A172 (cell line): ENCODE measurements at regions not wholly inside any gene's neighbourhood (a gene's known extent, or its start where the extent isn't known, plus 50 kb on each side); places are given as distances from the start of the nearest gene placed in this dataset.
"Not testable (repeated sequence)": the region's sequence is repeated elsewhere in the genome, so short reads cannot be mapped to it uniquely, and the experiment has no call there.

ENCODE experiments used
- DNase-seq: peaks from one replicate; pipeline ENCODE4 v3.0.0-alpha.2; 2015; ENCODE audit warnings: low spot score

GRCh38 chr10:121379013-121379412, 219.2 kb downstream of the FGFR2 start:
- DNase-seq, result no peak

GRCh38 chr10:121380211-121380610, 218.0 kb downstream of the FGFR2 start:
- DNase-seq, result no peak

GRCh38 chr10:121382029-121382520, 216.2 kb downstream of the FGFR2 start:
- DNase-seq, result not testable (repeated sequence)

- no peak for DNase-seq
Observed at GRCh38 chr10:121385136-121385535, 213.1 kb downstream of the FGFR2 start.

GRCh38 chr10:121392657-121393056, 205.6 kb downstream of the FGFR2 start:
- no peak for DNase-seq

GRCh38 chr10:121393522-121393921, 204.7 kb downstream of the FGFR2 start:
- no peak for DNase-seq

- not testable (repeated sequence) for DNase-seq
Observed at GRCh38 chr10:121400507-121400906, 197.7 kb downstream of the FGFR2 start.

GRCh38 chr10:121403527-121403926, 194.7 kb downstream of the FGFR2 start:
- DNase-seq, result no peak

GRCh38 chr10:121404611-121405010, 193.6 kb downstream of the FGFR2 start:
- no peak for DNase-seq

- no peak for DNase-seq
Observed at GRCh38 chr10:121405096-121405495, 193.1 kb downstream of the FGFR2 start.

- DNase-seq, result no peak
Observed at GRCh38 chr10:121405549-121405948, 192.7 kb downstream of the FGFR2 start.

GRCh38 chr10:121405953-121406352, 192.3 kb downstream of the FGFR2 start:
- no peak for DNase-seq

GRCh38 chr10:121406823-121407545, 191.3 kb downstream of the FGFR2 start:
- DNase-seq, result no peak

GRCh38 chr10:121409466-121410104, 188.7 kb downstream of the FGFR2 start:
- no peak for DNase-seq

GRCh38 chr10:121411004-121411403, 187.2 kb downstream of the FGFR2 start:
- DNase-seq, result no peak

- no peak for DNase-seq
Observed at GRCh38 chr10:121413951-121414350, 184.3 kb downstream of the FGFR2 start.

- no peak for DNase-seq
Observed at GRCh38 chr10:121414366-121415062, 183.7 kb downstream of the FGFR2 start.

- no peak for DNase-seq
Observed at GRCh38 chr10:121415063-121415399, 183.2 kb downstream of the FGFR2 start.

- no peak for DNase-seq
Observed at GRCh38 chr10:121416071-121416470, 182.2 kb downstream of the FGFR2 start.

- no peak for DNase-seq
Observed at GRCh38 chr10:121417298-121417697, 180.9 kb downstream of the FGFR2 start.

GRCh38 chr10:121418126-121418777, 180.0 kb downstream of the FGFR2 start:
- DNase-seq, result no peak

GRCh38 chr10:121420006-121420405, 178.2 kb downstream of the FGFR2 start:
- no peak for DNase-seq
